ENCODE measurements at regions not wholly inside any gene's neighbourhood (a gene's known extent, or its start where the extent isn't known, plus 50 kb on each side); places are given as distances from the start of the nearest gene placed in this dataset.
"Not testable (repeated sequence)": the region's sequence is repeated elsewhere in the genome, so short reads cannot be mapped to it uniquely, and the experiment has no call there.

DNA sequence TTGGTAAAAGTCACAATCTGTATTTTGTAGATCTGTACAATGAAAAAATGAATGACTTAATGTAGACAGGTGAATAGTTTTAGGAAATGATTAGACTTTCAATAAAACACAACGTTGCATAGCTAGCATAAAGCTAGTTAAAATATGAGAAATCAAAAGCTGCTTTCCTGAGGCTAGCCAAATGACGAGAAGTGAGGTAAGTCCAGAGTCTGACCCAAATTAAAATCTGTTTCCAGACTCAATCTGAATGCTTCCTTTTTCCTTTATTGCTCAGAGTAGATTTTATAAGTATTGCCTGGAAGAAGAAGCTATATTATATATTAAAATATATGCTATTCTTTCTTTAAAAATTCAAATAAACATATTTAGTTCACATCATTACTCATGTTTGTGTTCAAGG, 615.4 kb downstream of the CD109 start:
- no peak for DNase-seq (ENCODE audit: extremely low read depth in 1 of 11, low read depth in 9 of 11, low spot score in 4 of 11)

DNA sequence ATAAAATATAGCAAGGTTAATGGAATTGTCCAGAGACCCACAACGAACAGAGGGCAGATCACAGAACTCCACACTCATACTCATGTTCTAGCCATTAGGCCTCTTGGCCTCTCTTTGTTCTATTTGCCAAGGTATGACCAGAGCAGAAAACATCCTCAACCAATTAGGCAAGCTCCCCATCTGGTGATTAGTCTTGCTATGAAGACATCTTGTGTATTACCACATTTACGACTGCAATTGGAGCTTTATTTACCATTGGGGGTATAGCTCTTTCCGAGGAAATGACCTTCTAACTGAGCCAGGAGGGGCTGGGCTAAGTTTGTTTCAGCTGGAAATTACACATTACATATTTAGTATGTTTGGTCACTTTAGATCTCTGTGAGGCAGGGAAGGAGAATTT, 593.9 kb downstream of the CD109 start:
- peak in 6 of 11 donors; percentile 7 to 17 (median 14) for DNase-seq (ENCODE audit: extremely low read depth in 1 of 11, low read depth in 9 of 11, low spot score in 4 of 11)

DNA sequence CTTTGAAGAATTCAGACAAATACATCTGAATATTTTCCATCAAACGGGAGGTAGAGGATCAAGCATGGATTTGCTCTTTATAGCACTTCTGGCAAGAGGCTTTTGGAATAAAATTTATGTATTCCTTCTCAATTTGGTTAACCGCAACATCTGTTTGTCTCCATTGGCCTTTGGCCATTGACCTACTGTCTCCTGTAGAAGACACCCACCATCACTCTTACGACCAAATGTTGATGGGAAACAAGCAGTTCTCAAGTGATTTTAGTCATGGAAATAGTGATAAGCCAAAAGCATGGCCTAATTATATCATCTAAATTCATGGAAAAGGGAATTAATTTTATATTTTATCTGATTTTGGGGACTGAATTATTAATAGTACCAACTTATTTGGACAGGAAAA, 591.9 kb downstream of the CD109 start:
- no peak for DNase-seq (ENCODE audit: extremely low read depth in 1 of 11, low read depth in 9 of 11, low spot score in 4 of 11)

DNA sequence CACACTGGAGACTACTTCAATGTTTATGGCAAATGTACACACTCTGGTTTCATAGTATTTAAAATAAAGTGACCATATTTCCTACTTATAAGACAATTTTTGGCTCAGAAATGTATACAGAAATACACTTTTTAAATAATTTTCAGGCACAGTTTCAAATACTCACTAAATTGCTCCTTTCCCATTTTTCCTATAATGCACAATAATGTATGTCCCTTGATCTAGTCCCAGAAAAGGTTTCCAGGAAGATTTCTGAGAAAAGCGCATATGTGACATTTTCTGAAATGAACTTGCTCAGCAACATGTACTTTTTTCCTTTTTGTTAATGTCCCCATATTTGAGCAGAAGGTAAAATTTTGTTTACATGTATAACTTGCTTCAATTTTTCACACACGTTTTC, 591.4 kb downstream of the CD109 start:
- DNase-seq (ENCODE audit: extremely low read depth in 1 of 11, low read depth in 9 of 11, low spot score in 4 of 11) = no peak

DNA sequence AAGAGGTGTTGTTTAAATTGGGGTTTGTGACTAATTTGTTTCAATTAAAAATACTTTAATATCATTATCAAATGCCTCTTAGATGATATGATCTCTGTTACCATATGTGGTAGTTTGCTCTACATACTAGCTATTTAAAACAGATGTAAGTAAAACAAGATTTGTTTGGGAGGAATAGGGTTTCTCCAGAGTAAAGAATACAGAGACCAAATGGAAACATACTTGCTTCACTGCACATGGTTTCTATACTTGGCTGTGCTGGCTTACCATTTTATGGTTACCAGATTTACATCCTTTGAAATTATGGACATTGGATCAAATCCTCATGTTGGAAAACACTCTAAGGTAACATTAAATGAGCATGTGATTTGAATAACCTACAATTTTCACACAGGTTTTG, 588.3 kb downstream of the CD109 start:
- no peak for DNase-seq (ENCODE audit: extremely low read depth in 1 of 11, low read depth in 9 of 11, low spot score in 4 of 11)

DNA sequence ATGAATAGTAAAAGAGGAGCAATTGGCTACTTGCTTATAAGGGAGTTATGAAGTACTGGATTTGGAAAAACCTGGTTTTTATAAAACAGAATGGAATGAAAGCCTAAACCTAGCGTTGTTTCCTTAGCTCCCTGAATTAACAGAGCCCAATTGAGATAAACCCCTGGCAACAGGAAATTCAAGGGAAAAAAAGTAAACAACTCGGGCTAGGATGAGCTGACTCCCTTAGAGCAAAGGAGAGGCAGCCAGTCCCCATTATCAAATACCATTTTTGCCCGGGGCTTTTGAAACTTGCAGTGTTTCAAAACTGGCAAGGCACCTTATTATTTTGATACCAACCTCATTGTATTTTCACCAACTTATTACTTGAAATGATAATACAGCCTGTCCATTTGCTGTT, 587.5 kb downstream of the CD109 start:
- DNase-seq (ENCODE audit: extremely low read depth in 1 of 11, low read depth in 9 of 11, low spot score in 4 of 11) = no peak

DNA sequence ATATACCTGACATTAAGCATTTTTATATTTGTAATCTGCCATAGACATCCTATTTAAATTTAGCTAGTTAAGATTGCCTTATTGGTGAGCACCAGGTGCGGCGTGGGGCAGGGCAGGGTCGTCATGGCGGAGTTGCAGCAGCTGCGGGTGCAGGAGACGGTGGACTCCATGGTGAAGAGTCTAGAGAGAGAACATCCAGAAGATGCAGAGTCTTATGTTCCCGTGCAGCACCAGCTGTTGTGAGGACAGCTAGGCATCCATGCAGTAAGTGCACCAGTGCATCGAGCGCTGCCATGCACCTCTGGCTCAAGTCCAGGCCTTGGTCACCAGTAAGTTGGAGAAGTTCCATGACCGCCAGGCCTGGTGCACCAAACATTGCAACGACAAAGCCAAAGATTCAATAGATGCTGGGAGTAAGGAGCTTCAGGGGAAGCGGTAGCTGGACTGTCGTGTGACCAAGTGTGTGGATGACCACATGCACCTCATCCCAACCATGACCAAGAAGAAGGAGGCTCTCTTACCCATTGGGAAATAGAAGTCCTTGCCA, 586.2 kb downstream of the CD109 start:
- no peak for DNase-seq (ENCODE audit: extremely low read depth in 1 of 11, low read depth in 9 of 11, low spot score in 4 of 11)

DNA sequence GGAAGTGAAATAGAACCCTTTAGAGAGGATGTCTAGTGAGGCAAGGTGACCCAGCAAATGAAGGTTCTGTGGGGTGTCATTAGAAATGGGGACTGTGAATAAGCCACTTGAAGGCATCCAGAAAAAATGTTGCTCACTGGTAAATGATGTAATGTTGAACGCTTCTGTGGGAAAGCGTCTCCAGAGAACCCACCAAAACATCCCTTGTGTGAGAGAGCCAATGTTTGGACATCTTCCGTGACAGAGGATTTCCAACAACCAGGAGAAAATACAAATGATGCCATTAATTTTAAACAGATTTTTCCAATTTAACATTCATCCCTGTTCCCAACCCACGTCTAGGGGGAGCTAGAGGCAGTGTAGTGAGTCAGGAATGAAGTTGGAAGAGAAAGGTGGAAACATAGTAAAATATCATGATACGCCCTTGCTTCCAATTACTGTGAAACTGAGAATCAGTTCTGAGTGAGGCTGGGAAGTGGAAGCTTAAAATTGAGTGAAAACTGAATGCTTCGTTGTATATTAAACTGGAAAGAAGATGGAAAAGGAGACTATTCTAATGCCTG, 584.2 kb downstream of the CD109 start:
- DNase-seq (ENCODE audit: extremely low read depth in 1 of 11, low read depth in 9 of 11, low spot score in 4 of 11) = no peak

DNA sequence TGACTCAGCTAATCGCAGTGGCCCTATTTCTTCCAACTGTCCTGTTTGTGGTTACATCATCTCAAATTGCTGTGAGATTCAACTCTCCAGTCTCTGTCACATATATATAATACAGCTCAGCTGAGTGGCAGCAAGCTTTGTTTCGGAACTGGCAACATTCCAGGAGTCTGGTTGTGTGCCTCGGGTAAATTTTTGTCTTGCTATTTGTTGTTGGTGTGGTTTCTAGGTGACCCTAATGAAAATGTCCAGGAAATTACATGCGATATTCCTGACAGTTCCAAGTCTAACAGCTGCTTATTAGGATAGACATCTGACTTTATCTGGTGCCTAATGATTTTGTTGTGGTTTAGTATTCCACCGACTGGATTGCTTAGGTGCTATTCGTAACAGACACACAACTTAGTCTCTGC, 581.8 kb downstream of the CD109 start:
- peak in 4 of 11 donors; percentile 16 to 33 (median 19) for DNase-seq (ENCODE audit: extremely low read depth in 1 of 11, low read depth in 9 of 11, low spot score in 4 of 11)

DNA sequence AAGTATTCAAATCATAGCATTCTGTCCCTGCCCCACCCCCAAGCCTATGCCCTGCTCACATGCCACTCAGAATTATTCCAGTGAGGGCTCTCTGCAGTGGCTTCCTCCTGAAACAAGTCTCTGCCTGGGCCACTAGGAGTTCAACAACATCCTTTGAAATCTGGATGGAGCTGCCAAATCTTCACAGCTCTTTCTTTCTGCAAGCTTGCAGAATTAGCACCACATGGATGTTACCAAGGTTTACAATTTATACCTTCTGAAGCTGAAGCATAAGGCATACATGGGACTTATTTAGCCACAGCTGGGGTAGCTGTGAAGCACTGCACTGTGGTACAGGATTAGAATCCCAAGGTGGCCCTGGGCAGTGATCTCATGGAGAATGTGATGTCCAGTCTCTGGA, 577.5 kb downstream of the CD109 start:
- DNase-seq (ENCODE audit: extremely low read depth in 1 of 11, low read depth in 9 of 11, low spot score in 4 of 11) = no peak

DNA sequence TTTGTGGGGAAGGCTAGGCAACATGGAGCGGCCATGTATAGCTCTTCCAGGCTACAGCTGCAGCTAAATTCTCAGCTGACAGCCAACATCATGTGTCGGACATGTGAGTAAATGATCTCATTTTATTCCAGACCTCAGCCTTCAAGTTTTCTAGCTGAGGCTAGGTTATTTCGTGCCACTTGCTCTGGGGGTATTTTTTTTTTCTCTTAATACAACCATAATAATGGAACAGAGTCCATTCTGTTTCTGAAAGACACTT, 573.5 kb downstream of the CD109 start:
- DNase-seq (ENCODE audit: extremely low read depth in 1 of 11, low read depth in 9 of 11, low spot score in 4 of 11) = no peak

DNA sequence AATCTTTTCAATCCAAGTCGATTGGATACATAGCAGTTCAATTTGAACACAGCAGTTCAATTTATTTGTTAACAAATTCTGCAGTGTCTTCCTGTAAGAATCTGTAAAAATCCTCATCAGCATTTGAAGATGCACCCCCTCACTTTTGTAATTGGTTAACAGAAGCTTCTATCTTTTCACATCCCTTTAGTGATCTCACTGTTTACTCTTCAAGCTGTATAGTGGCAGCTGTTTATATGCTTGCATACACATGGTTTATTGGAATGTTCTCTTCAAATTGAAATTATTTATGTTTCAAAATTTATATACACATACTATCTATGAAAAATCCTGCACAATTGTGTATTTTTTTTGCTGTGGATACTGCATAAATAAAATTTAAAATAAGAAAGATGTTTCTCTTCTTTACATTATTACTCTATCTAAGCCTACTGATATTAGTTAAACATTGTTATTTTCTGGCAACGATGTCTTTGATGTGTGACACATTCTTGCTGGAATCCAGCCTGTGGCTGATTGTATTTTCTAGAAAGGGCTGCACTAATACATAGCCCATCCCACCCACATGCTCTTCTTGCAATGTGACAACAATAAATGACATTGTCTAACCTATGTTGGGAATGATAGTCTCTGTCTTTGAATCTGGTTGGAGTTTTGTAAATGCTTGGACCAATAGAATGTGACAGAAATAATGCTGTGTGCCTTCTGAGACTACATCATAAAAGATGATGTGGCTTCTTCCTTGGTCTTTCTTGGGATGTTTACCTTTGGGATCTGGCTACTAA, 573.0 kb downstream of the CD109 start:
- DNase-seq (ENCODE audit: extremely low read depth in 1 of 11, low read depth in 9 of 11, low spot score in 4 of 11) = no peak

DNA sequence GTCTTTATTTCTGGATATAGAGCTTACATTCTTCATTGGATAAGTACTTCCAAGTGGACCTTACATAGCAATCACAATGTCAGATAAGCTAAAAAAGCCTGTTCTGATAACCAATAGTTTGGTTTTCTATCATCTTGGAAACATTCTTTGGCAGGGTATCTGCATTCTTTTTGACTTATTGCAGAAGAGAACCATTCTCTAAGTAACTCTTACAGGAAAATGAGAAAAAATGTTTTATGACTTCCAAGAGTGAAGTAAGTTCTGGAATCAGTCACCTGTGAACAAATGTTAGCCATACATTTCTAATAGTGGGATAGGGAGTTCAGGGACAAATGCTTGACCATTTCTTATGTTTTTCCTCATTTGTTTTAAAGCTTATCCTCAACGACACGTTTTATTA, 564.0 kb downstream of the CD109 start:
- no peak for DNase-seq (ENCODE audit: extremely low read depth in 1 of 11, low read depth in 9 of 11, low spot score in 4 of 11)

DNA sequence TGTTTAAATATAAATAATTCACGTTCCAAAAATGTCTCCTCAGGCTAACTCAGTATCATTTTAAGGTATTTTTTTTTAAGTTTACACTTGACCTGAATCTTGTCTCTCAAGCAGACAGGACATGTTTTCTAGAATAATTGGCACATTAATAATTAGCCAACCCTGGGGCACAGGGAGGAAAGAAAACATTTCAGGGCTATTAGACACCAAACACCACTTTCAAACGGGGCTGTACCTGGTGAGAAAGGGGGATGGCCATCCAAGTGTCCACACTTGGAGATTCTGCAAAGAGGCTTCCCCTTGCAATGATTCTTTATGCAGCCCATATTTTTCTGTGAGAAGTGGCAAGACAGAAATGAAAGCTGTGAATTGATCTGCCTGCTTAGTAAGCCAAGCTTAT, 560.8 kb downstream of the CD109 start:
- DNase-seq (ENCODE audit: extremely low read depth in 1 of 11, low read depth in 9 of 11, low spot score in 4 of 11) = peak in 5 of 11 donors; percentile 8 to 60 (median 32)

DNA sequence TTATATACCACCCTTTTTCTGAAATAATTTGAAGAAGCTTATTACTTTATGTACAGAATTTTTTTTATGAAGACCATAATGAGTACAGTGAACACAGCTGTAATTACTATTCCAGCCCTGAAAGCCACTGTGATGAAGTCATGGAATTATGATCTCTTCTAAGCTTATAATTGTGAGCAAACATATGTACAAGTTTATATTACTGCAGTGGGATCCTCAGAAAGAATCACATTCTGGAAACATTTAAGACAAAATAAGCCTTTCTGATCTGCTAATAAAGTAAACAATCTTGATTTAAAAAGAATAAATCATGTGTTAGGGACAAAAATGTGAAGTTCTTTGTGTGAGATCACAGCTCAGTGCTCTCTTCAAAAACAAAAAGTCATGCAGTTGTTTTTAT, 560.4 kb downstream of the CD109 start:
- no peak for DNase-seq (ENCODE audit: extremely low read depth in 1 of 11, low read depth in 9 of 11, low spot score in 4 of 11)

DNA sequence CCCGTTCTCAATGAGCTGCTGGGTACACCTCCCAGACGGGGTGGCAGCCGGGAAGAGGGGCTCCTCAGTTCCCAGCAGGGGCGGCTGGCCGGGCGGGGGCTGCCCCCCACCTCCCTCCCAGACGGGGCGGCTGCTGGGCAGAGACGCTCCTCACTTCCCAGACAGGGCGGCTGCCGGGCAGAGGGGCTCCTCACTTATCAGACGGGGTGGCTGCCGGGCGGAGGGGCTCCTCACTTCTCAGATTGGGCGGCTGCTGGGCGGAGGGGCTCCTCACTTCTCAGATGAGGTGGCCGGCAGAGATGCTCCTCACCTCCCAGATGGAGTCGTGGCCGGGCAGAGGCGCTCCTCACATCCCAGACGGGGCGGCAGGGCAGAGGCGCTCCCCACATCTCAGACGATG, 559.0 kb downstream of the CD109 start:
- not testable (repeated sequence) for DNase-seq (ENCODE audit: extremely low read depth in 1 of 11, low read depth in 9 of 11, low spot score in 4 of 11)

DNA sequence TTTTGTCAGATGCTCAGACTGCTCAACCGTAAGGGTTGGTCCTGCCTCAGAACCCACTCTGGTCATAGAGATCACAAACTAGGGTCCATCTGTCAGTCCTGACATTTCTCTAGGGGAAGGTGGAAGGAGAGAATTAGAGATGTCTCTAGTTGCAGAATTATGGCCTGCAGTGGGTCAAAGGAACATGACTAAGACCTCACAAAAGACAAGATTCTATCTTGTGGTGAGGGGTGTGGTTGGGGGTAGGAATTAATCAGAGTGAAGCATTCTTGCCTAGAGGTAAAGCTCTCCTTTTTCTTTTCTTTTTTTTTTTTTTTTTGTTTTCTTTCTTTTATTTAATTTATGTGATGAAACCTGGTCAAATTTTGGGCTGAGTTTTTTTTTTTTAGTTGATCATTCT, 558.1 kb downstream of the CD109 start:
- not testable (repeated sequence) for DNase-seq (ENCODE audit: extremely low read depth in 1 of 11, low read depth in 9 of 11, low spot score in 4 of 11)

DNA sequence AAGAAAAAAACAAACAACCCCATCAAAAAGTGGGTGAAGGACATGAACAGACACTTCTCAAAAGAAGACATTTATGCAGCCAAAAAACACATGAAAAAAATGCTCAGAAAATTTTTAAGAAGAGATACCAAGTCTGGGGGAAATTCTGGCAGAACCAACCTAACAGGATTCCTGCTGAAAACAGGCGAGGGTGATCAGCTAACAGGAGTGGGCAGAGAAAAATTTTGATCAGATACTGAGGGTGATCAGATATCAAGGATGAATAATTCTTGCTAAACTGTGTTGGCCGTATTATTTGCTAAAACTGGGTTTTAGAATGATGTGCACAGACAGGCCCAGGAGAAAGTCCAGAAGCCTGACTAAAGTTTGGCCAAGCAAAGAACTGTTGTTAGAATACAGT, 557.3 kb downstream of the CD109 start:
- no peak for DNase-seq (ENCODE audit: extremely low read depth in 1 of 11, low read depth in 9 of 11, low spot score in 4 of 11)

DNA sequence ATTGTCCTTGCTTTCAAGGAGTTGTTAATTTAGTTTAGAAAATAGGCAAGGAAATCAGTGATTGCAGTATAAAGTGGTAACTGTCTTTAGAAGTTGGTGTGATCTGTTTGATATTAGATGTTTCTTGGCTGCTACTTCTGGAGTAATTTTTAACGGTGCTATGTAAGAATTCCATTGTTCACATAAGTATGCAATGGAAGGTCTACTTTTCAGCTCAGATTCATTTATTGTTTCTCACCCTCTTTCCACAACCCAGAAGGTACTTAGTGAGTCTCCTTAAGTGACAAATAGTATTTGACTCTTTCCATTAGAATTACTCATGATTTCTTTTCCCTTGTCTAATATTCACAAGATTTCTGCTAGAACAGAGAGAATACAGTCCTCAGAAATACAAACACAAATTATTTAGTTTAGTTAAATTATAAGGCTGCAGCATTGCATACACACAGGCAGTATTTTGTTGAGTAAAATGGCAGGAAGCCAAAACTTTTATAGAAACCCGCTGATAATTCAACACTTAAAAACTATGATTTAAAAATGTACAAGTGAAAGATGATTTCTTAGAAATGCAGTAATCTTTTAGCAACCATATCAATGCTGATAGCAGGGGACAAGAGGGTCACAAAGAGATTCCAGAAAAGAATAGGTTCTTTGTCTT, 554.3 kb downstream of the CD109 start:
- no peak for DNase-seq (ENCODE audit: extremely low read depth in 1 of 11, low read depth in 9 of 11, low spot score in 4 of 11)

DNA sequence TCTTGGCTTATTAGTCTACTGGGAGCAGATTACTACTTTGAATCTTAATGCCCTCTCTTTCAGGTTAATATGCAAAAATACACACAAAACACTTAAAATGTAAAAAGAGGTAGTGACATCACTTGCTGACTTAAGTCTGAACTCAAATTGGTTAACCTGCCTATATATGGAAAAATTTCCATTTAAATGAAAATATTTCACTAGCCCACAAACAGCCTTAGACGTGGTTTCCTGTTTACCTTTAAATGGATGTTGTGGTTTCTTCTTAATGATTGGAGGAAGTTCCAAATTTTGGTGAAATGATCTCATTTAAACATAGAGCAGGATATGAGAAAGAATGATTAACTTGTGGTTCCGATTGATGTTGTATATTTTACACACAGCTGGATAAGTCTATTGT, 553.7 kb downstream of the CD109 start:
- DNase-seq (ENCODE audit: extremely low read depth in 1 of 11, low read depth in 9 of 11, low spot score in 4 of 11) = no peak

DNA sequence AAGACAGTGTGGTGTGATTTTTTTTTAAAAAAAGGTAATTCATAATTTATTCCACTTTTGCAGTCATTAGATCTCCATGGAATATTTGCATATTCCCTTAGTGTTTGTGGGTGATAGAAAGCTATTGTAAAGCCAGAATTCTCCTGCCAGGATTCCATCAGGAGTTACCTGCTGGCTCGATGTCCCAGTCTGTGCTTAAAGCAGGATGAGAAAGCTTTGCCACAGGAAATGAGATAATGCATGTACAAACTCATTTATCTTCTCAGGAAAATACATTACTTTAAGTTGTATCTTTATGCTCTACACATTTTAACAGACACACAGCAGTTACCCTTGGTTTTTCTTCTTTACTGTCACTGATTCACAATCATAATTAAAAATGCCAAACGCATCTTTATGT, 553.0 kb downstream of the CD109 start:
- no peak for DNase-seq (ENCODE audit: extremely low read depth in 1 of 11, low read depth in 9 of 11, low spot score in 4 of 11)

Measured in renal cortex interstitium (tissue), 11 donors.